Heart left ventricle (tissue), 13 donors: ENCODE measurements at regions not wholly inside any gene's neighbourhood (a gene's known extent, or its start where the extent isn't known, plus 50 kb on each side); places are given as distances from the start of the nearest gene placed in this dataset.

Experiments used
- POLR2A ChIP-seq, 2 donors: fragments of 450-650 bp; IDR thresholded peaks; one replicate each; pipeline ENCODE4 v1.6.1; 2017; ENCODE audit warnings: antibody characterized with exemption in 2 of 2, mild to moderate bottlenecking in 2 of 2, moderate library complexity in 2 of 2
- TF ChIP-seq, protein P1 (sequence below), 12 donors: fragments of 200-600 bp; sonication (generic) in 4 of 12; IDR thresholded peaks; one replicate each; pipeline versions ENCODE4 v1.5.0 to v1.8.0; 2018 to 2022; ENCODE audit warnings: antibody characterized with exemption in 12 of 12, mild to moderate bottlenecking in 5 of 12
- donor health status: ischemic (EF 13 %, LVEDD 7.1; RV severe dilation, severe dysfunction).
- donor health status: DM: no; HTN: yes; CAD: no.
- donor health status: DM: no; HTN: no; CAD: no.
- donor health status: ischemic (EF 25% LVEDD 6.9; RV normal size, moderate dysfunction).
- donor health status: ischemic (EF 25% LVEDD 5.7; RV mildly dilated, moderate dysfunction).
- donor health status: ischemic (EF 35%, LVEDD 5.7; RV mildly dilated, moderate dysfunction).
- donor health status: nonischemic (EF 11% LVEDD 7.7; RV severe dilation, severe dysfunction).
- donor health status: DM: yes; HTN: yes; CAD: no.
- donor health status: PGD.
- donor health status: ischemic (EF 29% LVEDD 5.4; RV normal size, mild dysfunction).
- donor health status: nonischemic (EF 23%, LVEDD 6.1; RV moderate dilation, normal function).

DNA sequence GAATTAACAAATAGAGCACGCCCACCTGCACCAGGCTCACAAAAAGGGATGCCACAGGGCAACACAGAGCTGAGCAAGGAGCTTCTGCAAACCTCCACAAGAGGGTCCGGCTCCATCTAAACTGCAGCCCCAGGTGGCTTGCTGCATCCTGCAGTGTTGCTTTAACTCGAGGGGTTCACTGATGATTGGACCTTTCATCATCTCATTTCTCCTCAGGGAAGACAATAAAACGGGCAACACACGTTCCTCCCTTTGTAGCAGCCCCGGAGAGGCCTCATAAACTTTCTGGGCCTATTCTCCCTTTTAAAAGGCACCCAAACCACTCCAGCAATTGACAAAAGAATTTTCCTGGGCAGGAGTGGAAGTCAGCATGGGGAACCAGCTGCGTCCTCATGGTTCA is 161.5 kb upstream of the CDH4 start:
- TF ChIP-seq, protein P1, sequence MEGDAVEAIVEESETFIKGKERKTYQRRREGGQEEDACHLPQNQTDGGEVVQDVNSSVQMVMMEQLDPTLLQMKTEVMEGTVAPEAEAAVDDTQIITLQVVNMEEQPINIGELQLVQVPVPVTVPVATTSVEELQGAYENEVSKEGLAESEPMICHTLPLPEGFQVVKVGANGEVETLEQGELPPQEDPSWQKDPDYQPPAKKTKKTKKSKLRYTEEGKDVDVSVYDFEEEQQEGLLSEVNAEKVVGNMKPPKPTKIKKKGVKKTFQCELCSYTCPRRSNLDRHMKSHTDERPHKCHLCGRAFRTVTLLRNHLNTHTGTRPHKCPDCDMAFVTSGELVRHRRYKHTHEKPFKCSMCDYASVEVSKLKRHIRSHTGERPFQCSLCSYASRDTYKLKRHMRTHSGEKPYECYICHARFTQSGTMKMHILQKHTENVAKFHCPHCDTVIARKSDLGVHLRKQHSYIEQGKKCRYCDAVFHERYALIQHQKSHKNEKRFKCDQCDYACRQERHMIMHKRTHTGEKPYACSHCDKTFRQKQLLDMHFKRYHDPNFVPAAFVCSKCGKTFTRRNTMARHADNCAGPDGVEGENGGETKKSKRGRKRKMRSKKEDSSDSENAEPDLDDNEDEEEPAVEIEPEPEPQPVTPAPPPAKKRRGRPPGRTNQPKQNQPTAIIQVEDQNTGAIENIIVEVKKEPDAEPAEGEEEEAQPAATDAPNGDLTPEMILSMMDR (IDR thresholded peaks at IDR 0.05): no peak
- TF ChIP-seq POLR2A (IDR thresholded peaks at IDR 0.05): no peak
